ENCODE measurements at regions not wholly inside any gene's neighbourhood (a gene's known extent, or its start where the extent isn't known, plus 50 kb on each side); places are given as distances from the start of the nearest gene placed in this dataset.

- DNase-seq, result no peak
Observed at GRCh38 chr2:238796223-238796885, 51.5 kb upstream of the TWIST2 start.

- no peak for DNase-seq
Observed at GRCh38 chr2:238797537-238797936, 50.3 kb upstream of the TWIST2 start.

Data from inflammatory macrophage treated with lipopolysaccharide for 1 hour (primary cell).